Spleen (tissue), 7 donors: ENCODE measurements at regions not wholly inside any gene's neighbourhood (a gene's known extent, or its start where the extent isn't known, plus 50 kb on each side); places are given as distances from the start of the nearest gene placed in this dataset.

Source experiments
- CTCF ChIP-seq, 11 experiments: fragments of 200-600 bp in 7 of 11; fragments of 450-650 bp in 4 of 11; sonication (generic) in 4 of 11; IDR thresholded peaks in 8 of 11; conservative IDR thresholded peaks in 3 of 11; 1 replicate in 7 of 11; 2 replicates in 4 of 11; pipeline versions ENCODE4 v1.4.0 to v1.8.0; 2016 to 2021; ENCODE audit warnings: antibody characterized with exemption in 11 of 11, inconsistent platforms in 4 of 11, mild to moderate bottlenecking in 1 of 11
- POLR2A ChIP-seq, 3 donors: fragments of 450-650 bp; IDR thresholded peaks; one replicate each; pipeline ENCODE4 v1.5.1; 2017; ENCODE audit warnings: antibody characterized with exemption in 3 of 3, mild to moderate bottlenecking in 1 of 3
- donor health status: DM: no; HTN: no; CAD: no; lungs with moderate emphysema.
- donor health status: DM: no; HTN: no; CAD: no.
- donor health status: DM: no; HTN: no; CAD: no.

GRCh38 chr2:176463546-176463945 lies 194.3 kb downstream of the MTX2 start:
- no peak for TF ChIP-seq CTCF (IDR thresholded peaks at IDR 0.05 in 8 of 11, conservative IDR thresholded peaks at IDR 0.05 in 3 of 11)
- TF ChIP-seq POLR2A (IDR thresholded peaks at IDR 0.05), result no peak
